DND-41 (cell line): ENCODE measurements at regions not wholly inside any gene's neighbourhood (a gene's known extent, or its start where the extent isn't known, plus 50 kb on each side); places are given as distances from the start of the nearest gene placed in this dataset.

ENCODE experiments used
- ATAC-seq: fragments of 200-7000 bp; cut with Tn5 transposase; 3 replicates; pipeline ENCODE4 v1.9.1; 2021; ENCODE audit warnings: low read depth; ENCODE audit not compliant: insufficient read depth
- DNase-seq: peaks from one replicate; pipeline ENCODE4 v3.0.0-alpha.2; 2020
- H2AFZ ChIP-seq: 2 replicates; pipeline ENCODE4 v1.6.0; 2012; ENCODE audit warnings: low read depth, low read length
- H3K27ac ChIP-seq: 2 replicates; pipeline ENCODE4 v1.5.1; 2012; ENCODE audit warnings: low read length, inconsistent platforms
- H3K27me3 ChIP-seq: fragments of 200-600 bp; sonication (generic); 2 replicates; pipeline ENCODE4 v1.6.0; 2012; ENCODE audit warnings: low read length, mild to moderate bottlenecking, inconsistent platforms; ENCODE audit not compliant: insufficient read depth, poor library complexity
- H3K36me3 ChIP-seq: 2 replicates; pipeline ENCODE4 v1.5.1; 2012; ENCODE audit warnings: low read length, inconsistent platforms; ENCODE audit not compliant: insufficient read depth
- H3K4me1 ChIP-seq: 2 replicates; pipeline ENCODE4 v1.5.1; 2012; ENCODE audit warnings: mild to moderate bottlenecking, low read length; ENCODE audit not compliant: insufficient read depth
- H3K4me2 ChIP-seq: 2 replicates; pipeline ENCODE4 v1.6.0; 2012; ENCODE audit warnings: mild to moderate bottlenecking, moderate library complexity, low read length, inconsistent platforms; ENCODE audit not compliant: insufficient read depth
- H3K4me3 ChIP-seq, 2 experiments: fragments of 200-600 bp in 1 of 2; shearing (Covaris generic) in 1 of 2; 2 replicates each; pipeline ENCODE4 v1.5.1; 2012 to 2016; ENCODE audit warnings: inconsistent platforms in 2 of 2, low read length in 2 of 2, mild to moderate bottlenecking in 2 of 2, low read depth in 1 of 2, moderate library complexity in 1 of 2
- H3K79me2 ChIP-seq: 2 replicates; pipeline ENCODE4 v1.6.0; 2012; ENCODE audit warnings: low read length, inconsistent platforms; ENCODE audit not compliant: insufficient read depth
- H3K9ac ChIP-seq: 2 replicates; pipeline ENCODE4 v1.6.0; 2012; ENCODE audit warnings: low read depth, mild to moderate bottlenecking, inconsistent platforms, low read length, moderate library complexity
- H3K9me3 ChIP-seq: 2 replicates; pipeline ENCODE4 v1.5.1; 2012; ENCODE audit warnings: low read length, moderate library complexity, mild to moderate bottlenecking, inconsistent platforms; ENCODE audit not compliant: insufficient read depth, severe bottlenecking
- H4K20me1 ChIP-seq: 2 replicates; pipeline ENCODE4 v1.6.0; 2012; ENCODE audit warnings: low read length; ENCODE audit not compliant: insufficient read depth
- EZH2 ChIP-seq: IDR thresholded peaks from 3 replicates; pipeline ENCODE4 v1.6.1; 2012; ENCODE audit warnings: borderline replicate concordance, low read depth, mild to moderate bottlenecking, moderate library complexity, low read length, inconsistent platforms; ENCODE audit not compliant: severe bottlenecking
- TF ChIP-seq, protein P1 (sequence below): IDR thresholded peaks from 2 replicates; pipeline ENCODE4 v1.5.1; 2012; ENCODE audit warnings: borderline replicate concordance, low read length, moderate library complexity, mild to moderate bottlenecking; ENCODE audit not compliant: poor library complexity, severe bottlenecking; ENCODE audit errors: extremely low read depth

- peaks cover 7% of the 10 kb centered on the region for H3K4me1 ChIP-seq
- H3K27ac ChIP-seq = no peak overlapping the region
- no peak for DNase-seq
- H4K20me1 ChIP-seq = no peaks in the 10 kb centered on the region
- no peaks in the 10 kb centered on the region for H3K79me2 ChIP-seq
- no peak overlapping the region for H3K4me3 ChIP-seq
- no peaks in the 10 kb centered on the region for H3K27me3 ChIP-seq
- no peak for TF ChIP-seq EZH2
- TF ChIP-seq, protein P1, sequence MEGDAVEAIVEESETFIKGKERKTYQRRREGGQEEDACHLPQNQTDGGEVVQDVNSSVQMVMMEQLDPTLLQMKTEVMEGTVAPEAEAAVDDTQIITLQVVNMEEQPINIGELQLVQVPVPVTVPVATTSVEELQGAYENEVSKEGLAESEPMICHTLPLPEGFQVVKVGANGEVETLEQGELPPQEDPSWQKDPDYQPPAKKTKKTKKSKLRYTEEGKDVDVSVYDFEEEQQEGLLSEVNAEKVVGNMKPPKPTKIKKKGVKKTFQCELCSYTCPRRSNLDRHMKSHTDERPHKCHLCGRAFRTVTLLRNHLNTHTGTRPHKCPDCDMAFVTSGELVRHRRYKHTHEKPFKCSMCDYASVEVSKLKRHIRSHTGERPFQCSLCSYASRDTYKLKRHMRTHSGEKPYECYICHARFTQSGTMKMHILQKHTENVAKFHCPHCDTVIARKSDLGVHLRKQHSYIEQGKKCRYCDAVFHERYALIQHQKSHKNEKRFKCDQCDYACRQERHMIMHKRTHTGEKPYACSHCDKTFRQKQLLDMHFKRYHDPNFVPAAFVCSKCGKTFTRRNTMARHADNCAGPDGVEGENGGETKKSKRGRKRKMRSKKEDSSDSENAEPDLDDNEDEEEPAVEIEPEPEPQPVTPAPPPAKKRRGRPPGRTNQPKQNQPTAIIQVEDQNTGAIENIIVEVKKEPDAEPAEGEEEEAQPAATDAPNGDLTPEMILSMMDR = no peak
- H2AFZ ChIP-seq = no peak overlapping the region
- ATAC-seq = no peak
- H3K36me3 ChIP-seq = no peaks in the 10 kb centered on the region
- H3K9me3 ChIP-seq = no peaks in the 10 kb centered on the region
- no peak overlapping the region for H3K4me2 ChIP-seq
- no peak overlapping the region for H3K9ac ChIP-seq
Observed at GRCh38 chr1:101300916-101301315, 64.1 kb downstream of the S1PR1 start.

DNA sequence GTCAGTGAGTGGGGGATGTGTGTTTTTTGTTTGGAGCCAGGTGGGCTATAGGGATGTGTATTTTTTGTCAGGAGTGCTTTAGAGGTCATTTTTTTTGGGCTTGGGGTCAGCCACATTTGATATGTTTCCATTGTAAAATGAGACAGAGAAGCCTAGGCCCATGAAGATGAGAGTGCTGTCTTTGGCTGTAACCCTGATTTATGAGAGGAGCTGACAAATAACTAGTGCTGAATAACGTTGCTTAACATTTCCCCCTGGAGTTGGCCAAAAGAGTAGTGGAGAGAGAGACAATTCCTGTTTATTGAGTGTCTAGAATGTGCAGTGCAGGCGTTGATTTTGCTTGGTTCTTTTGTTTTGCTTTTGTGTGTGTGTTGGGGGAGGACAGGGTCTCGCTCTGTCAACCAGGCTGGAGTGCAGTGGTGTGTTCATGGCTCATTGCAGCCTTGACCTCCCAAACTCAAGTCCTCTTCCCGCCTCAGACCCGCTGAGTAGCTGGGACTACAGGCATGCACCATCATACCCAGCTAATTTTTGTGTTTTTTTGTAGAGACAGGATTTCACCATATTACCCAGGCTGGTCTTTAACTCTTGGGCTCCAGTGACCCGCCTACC is 64.7 kb downstream of the S1PR1 start:
- Histone ChIP-seq H3K4me2 (no peak overlapping the region), H3K27ac (no peak overlapping the region), H4K20me1 (no peaks in the 10 kb centered on the region), H3K9me3 (no peaks in the 10 kb centered on the region), H3K9ac (no peak overlapping the region), H2AFZ (no peak overlapping the region), H3K36me3 (no peaks in the 10 kb centered on the region), H3K4me3 (no peak overlapping the region), H3K4me1 (peaks cover 12% of the 10 kb centered on the region), H3K27me3 (no peaks in the 10 kb centered on the region), H3K79me2 (no peaks in the 10 kb centered on the region)
- ATAC-seq (no peak), DNase-seq (no peak)
- TF ChIP-seq, protein P1 = no peak
- TF ChIP-seq EZH2 = no peak

DNA sequence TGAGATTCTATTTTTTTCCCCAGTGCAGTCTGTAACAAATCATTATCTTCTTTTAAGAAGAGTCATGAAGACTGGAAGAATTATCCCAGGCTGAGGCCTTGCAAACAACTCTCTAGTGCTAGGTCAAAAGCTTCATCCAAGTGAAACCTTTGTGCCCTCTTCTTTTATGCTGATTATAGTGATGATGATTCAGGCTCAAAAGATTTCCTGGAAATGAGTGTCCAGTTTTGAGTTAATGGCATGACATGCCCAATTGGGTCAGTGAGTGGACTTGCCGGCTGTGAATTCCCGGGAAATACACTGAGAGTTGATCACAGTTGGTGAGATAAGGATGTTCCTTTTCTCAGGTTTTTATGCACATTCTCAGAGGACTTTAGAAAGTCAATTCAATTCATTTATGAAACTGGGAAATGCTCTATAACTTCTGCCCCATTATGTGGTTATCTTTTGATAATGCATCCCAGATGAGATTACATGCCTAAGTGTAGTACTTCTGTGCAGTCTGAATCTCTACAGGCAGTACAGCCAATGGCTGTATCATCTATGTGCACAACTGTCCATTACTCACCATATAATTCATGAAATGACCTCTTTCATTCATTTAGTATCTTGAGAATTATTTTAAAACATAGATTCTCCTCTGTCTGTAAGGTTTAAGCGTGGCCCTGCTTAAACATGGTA is 66.2 kb downstream of the S1PR1 start:
- TF ChIP-seq, protein P1 = no peak
- DNase-seq = no peak
- ATAC-seq = no peak

More for the DNA sequence above, 66.2 kb downstream of the S1PR1 start:
- Histone ChIP-seq H3K4me1 (peaks cover 26% of the 10 kb centered on the region), H4K20me1 (no peaks in the 10 kb centered on the region), H3K9me3 (no peaks in the 10 kb centered on the region), H3K4me3 (no peak overlapping the region), H3K9ac (no peak overlapping the region), H3K4me2 (no peak overlapping the region), H3K27ac (no peak overlapping the region), H3K27me3 (no peaks in the 10 kb centered on the region), H3K79me2 (no peaks in the 10 kb centered on the region), H3K36me3 (no peaks in the 10 kb centered on the region), H2AFZ (no peak overlapping the region)
